K562 (cell line): ENCODE measurements at regions not wholly inside any gene's neighbourhood (a gene's known extent, or its start where the extent isn't known, plus 50 kb on each side); places are given as distances from the start of the nearest gene placed in this dataset.

Experiments used
- ATF2 ChIP-seq: sonication (generic); formaldehyde crosslinking; IDR thresholded peaks from 2 replicates; pipeline ENCODE4 v1.8.1; 2022; ENCODE audit warnings: missing genetic modification reagents
- CTBP1 ChIP-seq: fragments of 450-650 bp; IDR thresholded peaks from 2 replicates; pipeline ENCODE4 v1.6.1; 2016; ENCODE audit warnings: borderline replicate concordance
- FOS ChIP-seq: IDR thresholded peaks from 3 replicates; pipeline ENCODE4 v1.6.1; 2011; ENCODE audit not compliant: insufficient read length; ENCODE audit errors: extremely low read depth
- GABPB2 ChIP-seq: fragments of 250-450 bp; sonication (Bioruptor Pico); conservative IDR thresholded peaks from 2 replicates; pipeline ENCODE4 v1.5.1; 2021; ENCODE audit warnings: mild to moderate bottlenecking
- HMGXB4 ChIP-seq: sonication (generic); formaldehyde crosslinking; IDR thresholded peaks from 2 replicates; pipeline ENCODE4 v1.8.1; 2023; ENCODE audit warnings: mild to moderate bottlenecking, missing genetic modification reagents
- MAX ChIP-seq: sonication (generic); formaldehyde crosslinking; IDR thresholded peaks from 2 replicates; pipeline ENCODE4 v1.9.0; 2022; ENCODE audit warnings: mild to moderate bottlenecking, missing genetic modification reagents
- MECOM ChIP-seq: fragments of 250-450 bp; sonication (Bioruptor Pico); IDR thresholded peaks from 2 replicates; pipeline ENCODE4 v1.8.0; 2022; ENCODE audit warnings: inconsistent platforms
- NR2F6 ChIP-seq: fragments of 450-650 bp; formaldehyde crosslinking; IDR thresholded peaks from 2 replicates; pipeline ENCODE4 v1.4.0; 2020; ENCODE audit warnings: mild to moderate bottlenecking
- PHB ChIP-seq: fragments of 250-450 bp; sonication (Bioruptor Pico); IDR thresholded peaks from 2 replicates; pipeline ENCODE4 v1.5.0; 2021
- PML ChIP-seq: IDR thresholded peaks from 2 replicates; pipeline ENCODE4 v1.6.1; 2012; ENCODE audit warnings: low read length, inconsistent platforms
- SRSF3 ChIP-seq: fragments of 200-400 bp; formaldehyde crosslinking; IDR thresholded peaks from 2 replicates; pipeline ENCODE4 v1.6.1; 2016; ENCODE audit warnings: mild to moderate bottlenecking, low read length, moderate library complexity; ENCODE audit not compliant: insufficient read depth
- ZC3H8 ChIP-seq: fragments of 450-650 bp; IDR thresholded peaks from 2 replicates; pipeline ENCODE4 v1.6.1; 2017
- TF ChIP-seq, protein P1 (sequence below): sonication (generic); formaldehyde crosslinking; IDR thresholded peaks from 2 replicates; pipeline ENCODE4 v1.8.0; 2022; ENCODE audit warnings: missing genetic modification reagents, mild to moderate bottlenecking, borderline replicate concordance

DNA sequence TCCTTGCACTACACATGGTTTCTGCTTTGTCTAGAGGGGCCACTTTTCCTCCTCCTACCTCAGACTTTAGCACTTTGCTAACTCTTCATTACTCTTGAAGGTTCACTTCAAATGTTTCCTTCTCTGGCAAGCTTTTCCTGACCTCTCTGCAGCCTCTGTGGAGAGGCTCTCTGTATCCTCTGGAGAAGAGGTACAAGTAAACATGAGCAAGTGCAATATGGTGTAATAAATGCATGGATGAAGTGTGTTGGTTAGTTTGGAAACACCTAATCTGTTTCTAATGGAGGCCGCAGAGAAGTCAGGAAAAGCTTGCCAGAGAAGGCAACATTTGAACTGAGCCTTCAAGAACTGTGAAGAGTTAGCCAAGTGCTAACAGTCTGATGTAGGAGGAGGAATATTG, 329.3 kb downstream of the GRIN2B start (continued):
- TF ChIP-seq ATF2 (no peak), NR2F6 (CRISPR knock-in tag) (no peak), ZC3H8 (no peak), SRSF3 (no peak), GABPB2 (CRISPR knock-in tag) (no peak), MECOM (CRISPR knock-in tag) (no peak), CTBP1 (no peak), PHB (CRISPR knock-in tag) (no peak), MAX (CRISPR knock-in tag) (no peak), HMGXB4 (CRISPR knock-in tag) (no peak), PML (no peak), FOS (no peak)
- TF ChIP-seq, protein P1, sequence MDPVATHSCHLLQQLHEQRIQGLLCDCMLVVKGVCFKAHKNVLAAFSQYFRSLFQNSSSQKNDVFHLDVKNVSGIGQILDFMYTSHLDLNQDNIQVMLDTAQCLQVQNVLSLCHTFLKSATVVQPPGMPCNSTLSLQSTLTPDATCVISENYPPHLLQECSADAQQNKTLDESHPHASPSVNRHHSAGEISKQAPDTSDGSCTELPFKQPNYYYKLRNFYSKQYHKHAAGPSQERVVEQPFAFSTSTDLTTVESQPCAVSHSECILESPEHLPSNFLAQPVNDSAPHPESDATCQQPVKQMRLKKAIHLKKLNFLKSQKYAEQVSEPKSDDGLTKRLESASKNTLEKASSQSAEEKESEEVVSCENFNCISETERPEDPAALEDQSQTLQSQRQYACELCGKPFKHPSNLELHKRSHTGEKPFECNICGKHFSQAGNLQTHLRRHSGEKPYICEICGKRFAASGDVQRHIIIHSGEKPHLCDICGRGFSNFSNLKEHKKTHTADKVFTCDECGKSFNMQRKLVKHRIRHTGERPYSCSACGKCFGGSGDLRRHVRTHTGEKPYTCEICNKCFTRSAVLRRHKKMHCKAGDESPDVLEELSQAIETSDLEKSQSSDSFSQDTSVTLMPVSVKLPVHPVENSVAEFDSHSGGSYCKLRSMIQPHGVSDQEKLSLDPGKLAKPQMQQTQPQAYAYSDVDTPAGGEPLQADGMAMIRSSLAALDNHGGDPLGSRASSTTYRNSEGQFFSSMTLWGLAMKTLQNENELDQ (CRISPR knock-in tag): no peak
